GM18498 (cell line): ENCODE measurements at regions not wholly inside any gene's neighbourhood (a gene's known extent, or its start where the extent isn't known, plus 50 kb on each side); places are given as distances from the start of the nearest gene placed in this dataset.
"Not testable (repeated sequence)": the region's sequence is repeated elsewhere in the genome, so short reads cannot be mapped to it uniquely, and the experiment has no call there.

Source experiments
- ATAC-seq: cut with Tn5 transposase; IDR thresholded peaks from one replicate; pipeline ENCODE4 v1.9.1; 2021; ENCODE audit warnings: mild to moderate bottlenecking, moderate library complexity; ENCODE audit not compliant: unreplicated experiment

- no peak for ATAC-seq
These were observed 78.4 kb downstream of the ADAMTS15 start for GRCh38 chr11:130526846-130527245.

- no peak for ATAC-seq
These were observed 79.3 kb downstream of the ADAMTS15 start for GRCh38 chr11:130527636-130528297.

- ATAC-seq = no peak
These were observed 80.1 kb downstream of the ADAMTS15 start for GRCh38 chr11:130528298-130529261.

GRCh38 chr11:130529366-130529765, 80.9 kb downstream of the ADAMTS15 start:
- no peak for ATAC-seq

GRCh38 chr11:130531061-130531460, 82.6 kb downstream of the ADAMTS15 start:
- no peak for ATAC-seq

GRCh38 chr11:130533113-130533798, 84.8 kb downstream of the ADAMTS15 start:
- no peak for ATAC-seq

- no peak for ATAC-seq
These were observed 85.4 kb downstream of the ADAMTS15 start for GRCh38 chr11:130533871-130534270.

- no peak for ATAC-seq
These were observed 86.1 kb downstream of the ADAMTS15 start for GRCh38 chr11:130534551-130534950.

- no peak for ATAC-seq
These were observed 87.1 kb downstream of the ADAMTS15 start for GRCh38 chr11:130535520-130535919.

- ATAC-seq = no peak
These were observed 87.9 kb downstream of the ADAMTS15 start for GRCh38 chr11:130536106-130537040.

GRCh38 chr11:130539680-130540079, 91.2 kb downstream of the ADAMTS15 start:
- ATAC-seq = not testable (repeated sequence)

GRCh38 chr11:130544266-130544665, 95.8 kb downstream of the ADAMTS15 start:
- ATAC-seq = no peak

GRCh38 chr11:130545449-130546072, 97.1 kb downstream of the ADAMTS15 start:
- ATAC-seq = no peak

- ATAC-seq = no peak
These were observed 98.0 kb downstream of the ADAMTS15 start for GRCh38 chr11:130546438-130546837.

GRCh38 chr11:130546901-130547694, 98.7 kb downstream of the ADAMTS15 start:
- ATAC-seq = no peak

- ATAC-seq = no peak
These were observed 99.5 kb downstream of the ADAMTS15 start for GRCh38 chr11:130547761-130548490.

- no peak for ATAC-seq
These were observed 100.0 kb downstream of the ADAMTS15 start for GRCh38 chr11:130548491-130548833.

- no peak for ATAC-seq
These were observed 101.1 kb downstream of the ADAMTS15 start for GRCh38 chr11:130549393-130549999.
